Vagina (tissue), 2 donors: ENCODE measurements at regions not wholly inside any gene's neighbourhood (a gene's known extent, or its start where the extent isn't known, plus 50 kb on each side); places are given as distances from the start of the nearest gene placed in this dataset.

Source experiments
- POLR2A ChIP-seq, 2 donors: fragments of 450-650 bp; IDR thresholded peaks; one replicate each; pipeline ENCODE4 v1.6.1; 2017; ENCODE audit warnings: antibody characterized with exemption in 2 of 2, mild to moderate bottlenecking in 2 of 2, moderate library complexity in 2 of 2
- TF ChIP-seq, protein P1 (sequence below), 3 experiments: fragments of 450-650 bp in 2 of 3; fragments of 200-600 bp in 1 of 3; sonication (generic) in 1 of 3; IDR thresholded peaks; one replicate each; pipeline ENCODE4 v1.5.1; 2017 to 2019; ENCODE audit warnings: antibody characterized with exemption in 3 of 3, mild to moderate bottlenecking in 2 of 3, moderate library complexity in 2 of 3

DNA sequence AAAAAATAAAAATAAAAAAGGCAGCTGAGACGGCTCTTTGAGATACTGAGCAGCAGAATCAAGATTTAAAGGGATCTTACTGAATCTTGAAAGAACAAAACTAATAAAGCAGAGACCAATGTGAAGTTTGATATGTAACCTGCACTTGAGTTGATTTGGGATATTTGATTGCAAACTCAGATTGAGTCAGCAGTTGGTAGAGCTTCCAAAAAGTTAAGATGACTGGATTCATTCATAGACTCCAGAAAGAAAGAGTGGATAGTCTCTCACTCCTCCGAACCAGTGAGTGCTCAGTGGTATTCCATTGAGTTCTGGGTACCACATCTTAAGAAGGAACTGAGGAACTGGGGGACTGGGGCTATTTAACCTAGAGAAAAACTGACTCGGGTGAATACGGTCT lies 52.7 kb upstream of the TESK1 start:
- TF ChIP-seq, protein P1, sequence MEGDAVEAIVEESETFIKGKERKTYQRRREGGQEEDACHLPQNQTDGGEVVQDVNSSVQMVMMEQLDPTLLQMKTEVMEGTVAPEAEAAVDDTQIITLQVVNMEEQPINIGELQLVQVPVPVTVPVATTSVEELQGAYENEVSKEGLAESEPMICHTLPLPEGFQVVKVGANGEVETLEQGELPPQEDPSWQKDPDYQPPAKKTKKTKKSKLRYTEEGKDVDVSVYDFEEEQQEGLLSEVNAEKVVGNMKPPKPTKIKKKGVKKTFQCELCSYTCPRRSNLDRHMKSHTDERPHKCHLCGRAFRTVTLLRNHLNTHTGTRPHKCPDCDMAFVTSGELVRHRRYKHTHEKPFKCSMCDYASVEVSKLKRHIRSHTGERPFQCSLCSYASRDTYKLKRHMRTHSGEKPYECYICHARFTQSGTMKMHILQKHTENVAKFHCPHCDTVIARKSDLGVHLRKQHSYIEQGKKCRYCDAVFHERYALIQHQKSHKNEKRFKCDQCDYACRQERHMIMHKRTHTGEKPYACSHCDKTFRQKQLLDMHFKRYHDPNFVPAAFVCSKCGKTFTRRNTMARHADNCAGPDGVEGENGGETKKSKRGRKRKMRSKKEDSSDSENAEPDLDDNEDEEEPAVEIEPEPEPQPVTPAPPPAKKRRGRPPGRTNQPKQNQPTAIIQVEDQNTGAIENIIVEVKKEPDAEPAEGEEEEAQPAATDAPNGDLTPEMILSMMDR (IDR thresholded peaks at IDR 0.05) = no peak
- no peak for TF ChIP-seq POLR2A (IDR thresholded peaks at IDR 0.05)
